GM21717 (cell line): ENCODE measurements at regions not wholly inside any gene's neighbourhood (a gene's known extent, or its start where the extent isn't known, plus 50 kb on each side); places are given as distances from the start of the nearest gene placed in this dataset.

Experiments
- ATAC-seq: cut with Tn5 transposase; IDR thresholded peaks from one replicate; pipeline ENCODE4 v1.9.1; 2021; ENCODE audit warnings: mild to moderate bottlenecking, moderate library complexity; ENCODE audit not compliant: unreplicated experiment

- ATAC-seq = no peak
Observed at GRCh38 chr1:60488847-60489246, 415.3 kb upstream of the C1orf87 start.

GRCh38 chr1:60487565-60488345 lies 414.2 kb upstream of the C1orf87 start:
- ATAC-seq = no peak

- no peak for ATAC-seq
Observed at GRCh38 chr1:60483509-60483908, 409.9 kb upstream of the C1orf87 start.

- no peak for ATAC-seq
Observed at GRCh38 chr1:60470246-60470645, 396.7 kb upstream of the C1orf87 start.

- ATAC-seq = no peak
Observed at GRCh38 chr1:60463786-60464185, 390.2 kb upstream of the C1orf87 start.

GRCh38 chr1:60463146-60463545 lies 389.6 kb upstream of the C1orf87 start:
- no peak for ATAC-seq

GRCh38 chr1:60461925-60462595 lies 388.5 kb upstream of the C1orf87 start:
- ATAC-seq = no peak

- ATAC-seq = no peak
Observed at GRCh38 chr1:60458111-60458510, 384.5 kb upstream of the C1orf87 start.

- ATAC-seq = no peak
Observed at GRCh38 chr1:60449876-60450275, 376.3 kb upstream of the C1orf87 start.

GRCh38 chr1:60448850-60449249 lies 375.3 kb upstream of the C1orf87 start:
- no peak for ATAC-seq

GRCh38 chr1:60444680-60445079 lies 371.1 kb upstream of the C1orf87 start:
- no peak for ATAC-seq

GRCh38 chr1:60436186-60436585 lies 362.6 kb upstream of the C1orf87 start:
- no peak for ATAC-seq

- no peak for ATAC-seq
Observed at GRCh38 chr1:60431593-60431992, 358.0 kb upstream of the C1orf87 start.

- no peak for ATAC-seq
Observed at GRCh38 chr1:60430375-60430774, 356.8 kb upstream of the C1orf87 start.

- no peak for ATAC-seq
Observed at GRCh38 chr1:60428127-60428526, 354.6 kb upstream of the C1orf87 start.

GRCh38 chr1:60427701-60428100 lies 354.1 kb upstream of the C1orf87 start:
- no peak for ATAC-seq

GRCh38 chr1:60427194-60427593 lies 353.6 kb upstream of the C1orf87 start:
- ATAC-seq = no peak

GRCh38 chr1:60425528-60425927 lies 352.0 kb upstream of the C1orf87 start:
- no peak for ATAC-seq

- ATAC-seq = no peak
Observed at GRCh38 chr1:60423146-60423780, 349.7 kb upstream of the C1orf87 start.

- no peak for ATAC-seq
Observed at GRCh38 chr1:60421965-60422364, 348.4 kb upstream of the C1orf87 start.

- no peak for ATAC-seq
Observed at GRCh38 chr1:60419023-60419422, 345.5 kb upstream of the C1orf87 start.

GRCh38 chr1:60415696-60416095 lies 342.1 kb upstream of the C1orf87 start:
- no peak for ATAC-seq
